Activated CD4-positive, alpha-beta T cell treated with anti-CD3 and anti-CD28 coated beads for 4 hours (primary cell): ENCODE measurements at regions not wholly inside any gene's neighbourhood (a gene's known extent, or its start where the extent isn't known, plus 50 kb on each side); places are given as distances from the start of the nearest gene placed in this dataset.
"Not testable (repeated sequence)": the region's sequence is repeated elsewhere in the genome, so short reads cannot be mapped to it uniquely, and the experiment has no call there.

ENCODE experiments used
- DNase-seq, 2 donors: peaks; one replicate each; pipeline ENCODE4 v3.0.0-alpha.2; 2020

DNA sequence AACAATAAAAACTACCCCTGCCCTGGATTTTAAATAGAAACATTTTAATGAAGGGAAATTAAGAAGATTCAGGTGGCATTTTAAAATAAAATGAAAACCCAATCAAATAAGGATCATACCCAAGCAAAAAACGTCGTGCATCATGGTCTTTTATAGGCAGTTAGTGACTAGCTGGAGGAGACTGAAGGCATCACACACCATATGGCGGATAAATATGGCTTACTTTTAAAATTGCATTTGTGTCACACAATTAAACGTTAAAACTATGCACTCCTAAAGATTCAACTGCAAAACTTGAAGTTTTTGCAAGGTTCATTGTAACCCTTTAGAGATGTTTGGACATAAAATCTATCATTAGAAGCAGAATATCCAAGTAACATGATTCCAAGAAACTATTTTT, 200.1 kb upstream of the NRG3 start:
- no peak for DNase-seq

DNA sequence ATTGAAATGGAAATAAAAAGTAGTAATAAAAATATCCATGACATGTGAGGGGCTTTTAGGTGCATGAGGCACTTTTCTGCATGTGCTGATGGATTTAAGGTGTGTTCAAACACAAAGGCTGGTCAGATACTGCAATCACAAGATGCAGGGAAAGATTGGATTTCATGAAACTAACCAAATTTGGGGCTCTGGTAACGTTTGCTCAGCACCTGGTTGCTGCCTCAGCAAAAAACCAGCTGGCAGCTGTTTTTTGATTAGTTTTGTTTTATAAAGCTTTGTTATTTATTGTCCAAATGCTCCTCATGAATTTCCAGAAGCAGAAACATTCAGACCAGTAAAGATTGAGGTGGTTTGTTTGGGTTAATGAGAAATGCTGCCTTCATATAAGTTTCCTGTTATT, 195.7 kb upstream of the NRG3 start:
- DNase-seq: no peak

DNA sequence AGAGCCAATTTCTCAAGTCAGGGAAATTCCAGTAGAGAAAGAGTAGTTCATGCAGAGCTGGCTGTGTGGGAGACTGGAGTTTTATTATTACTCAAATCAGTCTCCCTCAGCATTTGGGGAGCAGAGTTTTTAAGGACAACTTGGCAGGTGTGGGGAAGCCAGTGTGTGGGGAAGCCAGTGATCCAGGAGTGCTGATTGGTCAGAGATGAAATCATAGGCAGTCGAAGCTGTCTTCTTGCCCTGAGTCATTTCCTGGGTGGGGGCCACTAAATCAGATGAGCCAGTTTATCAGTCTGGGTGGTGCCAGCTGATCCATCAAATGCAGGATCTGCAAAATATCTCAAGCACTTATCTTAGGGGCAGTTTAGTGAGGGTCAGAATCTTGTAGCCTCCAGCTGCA, 194.6 kb upstream of the NRG3 start:
- DNase-seq: no peak

DNA sequence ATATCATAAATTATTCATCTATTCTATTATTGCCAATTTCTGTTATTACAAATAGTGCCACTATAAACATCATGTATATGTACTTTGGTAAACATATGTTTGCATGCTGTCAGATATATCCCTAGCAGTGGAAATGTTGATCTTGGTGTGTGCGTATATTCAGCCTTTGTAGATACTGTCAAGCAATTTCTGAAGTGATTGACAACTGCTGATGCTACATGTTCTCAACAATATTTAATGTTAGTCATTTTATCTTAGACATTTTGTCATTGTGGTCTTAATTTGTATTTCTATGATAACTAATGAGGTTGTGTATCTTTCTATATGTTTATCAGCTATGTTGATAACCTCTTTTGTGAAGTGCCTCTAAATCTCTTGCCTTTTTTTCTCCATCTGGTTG, 186.5 kb upstream of the NRG3 start:
- DNase-seq: no peak

DNA sequence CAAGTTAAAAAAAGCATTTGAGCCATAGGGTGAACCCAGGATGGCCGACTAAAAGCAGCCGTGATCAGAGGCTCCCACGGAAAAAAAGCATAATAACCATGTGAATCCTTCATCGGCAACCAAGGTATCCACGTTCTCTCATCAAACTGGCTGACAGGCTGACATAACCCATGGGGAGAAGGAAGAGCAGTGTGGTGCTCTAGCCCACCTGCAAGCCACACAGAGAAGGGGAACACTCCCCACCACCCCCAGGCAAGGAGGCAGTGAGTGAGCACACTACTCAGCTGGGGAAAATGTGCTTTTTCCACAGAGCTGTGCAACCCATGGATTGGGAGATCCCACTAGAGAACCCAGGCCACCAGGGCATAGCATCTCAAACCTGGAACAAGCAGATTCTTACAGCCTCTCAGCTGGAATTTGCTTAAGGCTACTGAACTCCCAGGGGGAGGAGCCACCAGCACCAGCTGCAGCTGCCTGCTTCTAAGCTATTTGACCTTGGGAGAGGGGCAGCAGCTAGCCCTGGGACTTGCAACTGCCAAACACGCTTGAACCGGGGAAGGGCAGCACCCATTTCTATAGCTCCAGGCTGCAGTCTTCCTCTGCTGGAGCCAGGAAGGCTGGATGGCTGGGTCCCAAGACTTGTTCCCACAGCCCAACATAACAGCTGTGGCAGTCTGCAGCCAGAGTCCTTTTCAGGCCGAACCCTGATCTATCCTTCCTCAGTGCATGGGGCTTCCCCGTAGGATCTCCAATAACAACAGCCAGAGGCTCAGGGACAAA, 178.2 kb upstream of the NRG3 start:
- DNase-seq: no peak

DNA sequence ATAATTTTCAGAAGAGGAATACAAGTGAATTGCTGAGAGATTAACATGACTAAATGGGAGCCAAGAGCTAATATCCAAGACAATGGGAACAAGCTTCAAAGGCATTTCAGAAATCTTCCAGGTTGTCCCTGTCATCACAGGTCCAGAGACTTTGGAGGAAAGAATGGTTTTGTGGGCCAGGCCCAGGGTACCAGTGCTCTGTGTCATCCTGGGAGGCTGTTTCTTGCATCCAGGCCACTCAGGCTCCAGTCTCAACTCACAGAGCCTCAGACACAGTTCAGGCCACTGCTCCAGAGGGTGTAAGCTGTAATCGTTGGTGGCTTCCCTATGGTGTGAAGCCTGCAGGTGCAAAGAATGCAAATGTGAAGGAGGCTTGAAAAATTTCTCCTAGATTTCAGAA, 170.4 kb upstream of the NRG3 start:
- DNase-seq: no peak

DNA sequence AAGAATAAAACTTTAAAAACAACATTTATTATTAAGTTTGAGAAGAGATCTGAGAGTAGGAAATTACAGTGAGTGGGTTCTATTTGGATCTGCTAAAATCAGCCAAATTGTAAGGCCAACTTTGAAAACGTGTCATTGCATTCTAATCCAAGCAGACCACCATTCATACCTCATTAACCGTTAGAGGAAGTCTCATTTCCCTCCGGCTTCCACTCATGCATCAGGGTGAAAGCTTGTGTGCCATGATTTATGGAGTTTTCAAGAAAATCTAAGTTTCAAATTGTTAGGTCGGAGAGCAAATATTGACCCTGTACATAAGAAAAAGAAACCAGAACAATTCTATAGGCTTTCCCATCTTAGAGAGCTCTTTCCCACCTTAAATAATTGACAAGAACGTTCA, 166.6 kb upstream of the NRG3 start:
- DNase-seq: no peak

DNA sequence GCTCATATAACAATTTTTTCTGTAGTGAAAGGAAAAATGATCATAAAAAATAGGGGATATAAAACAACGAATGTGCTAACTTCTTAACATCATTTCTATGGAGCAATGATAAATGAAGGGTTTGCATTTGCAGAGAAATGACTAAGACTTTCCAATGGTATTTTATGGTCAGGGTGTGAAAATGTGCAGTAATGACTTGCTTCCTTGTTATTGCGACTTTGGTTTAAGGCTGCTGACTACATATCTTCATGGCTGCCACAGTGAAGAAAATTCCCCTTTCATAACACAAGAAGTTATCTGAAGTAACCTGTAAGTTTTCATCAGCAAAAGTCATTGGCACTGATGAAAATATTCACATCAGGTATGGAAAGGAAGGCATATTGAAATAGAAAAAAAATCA, 166.1 kb upstream of the NRG3 start:
- DNase-seq: no peak

DNA sequence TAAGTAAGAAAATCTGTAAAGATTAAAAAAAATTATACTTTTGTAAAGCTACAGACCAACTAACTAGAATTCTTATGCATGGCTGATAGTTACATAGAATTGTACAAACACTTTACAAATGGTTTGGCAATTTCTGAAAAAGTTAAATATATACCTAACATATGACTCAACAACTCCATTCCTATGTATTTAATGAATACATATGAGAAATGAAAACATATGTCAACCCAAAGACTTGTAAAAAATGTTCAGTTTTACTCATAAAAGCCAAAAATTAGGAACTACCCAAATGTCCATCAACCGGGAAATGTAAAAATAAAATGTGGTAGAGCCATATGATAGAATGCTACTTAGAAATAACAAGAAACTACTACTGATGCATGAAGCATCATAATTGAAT, 152.6 kb upstream of the NRG3 start:
- DNase-seq: no peak

DNA sequence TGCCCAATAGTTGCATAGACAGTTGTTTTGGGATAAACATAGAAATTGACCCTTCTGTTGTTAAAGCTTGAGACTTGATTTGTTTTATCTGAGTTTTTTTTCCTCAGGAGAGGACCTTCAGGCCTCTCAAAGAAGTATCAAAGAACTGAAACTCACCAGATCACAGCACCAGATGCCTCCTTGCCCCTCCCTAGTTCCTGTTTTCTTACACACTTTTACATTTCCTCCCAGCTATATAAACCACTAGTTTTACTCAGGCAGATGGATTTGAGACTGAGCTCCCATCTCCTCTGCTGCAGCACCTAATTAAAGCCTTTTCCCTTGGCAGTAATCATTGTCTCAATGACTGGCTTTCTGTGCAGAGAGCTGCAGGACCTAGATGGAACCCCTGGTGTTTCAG, 150.6 kb upstream of the NRG3 start:
- no peak for DNase-seq

DNA sequence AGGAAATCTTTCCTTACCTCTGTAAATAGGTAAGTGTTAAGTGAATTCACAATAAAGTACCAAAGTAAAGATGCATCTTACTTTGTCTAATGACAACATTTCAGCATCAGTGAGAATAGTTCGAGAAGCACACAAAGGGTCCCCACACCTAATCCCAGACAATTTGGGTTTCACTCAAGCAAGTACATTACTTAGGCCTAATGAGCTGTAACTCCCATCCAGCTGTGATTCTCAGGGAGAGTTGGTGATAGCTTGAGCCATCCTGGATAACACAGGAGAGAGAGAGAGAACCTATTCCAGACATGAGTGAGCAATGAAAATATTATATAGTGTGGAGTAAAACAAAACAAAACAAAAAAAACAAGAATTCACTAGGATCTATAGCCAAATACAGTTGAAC, 149.1 kb upstream of the NRG3 start:
- DNase-seq: no peak

DNA sequence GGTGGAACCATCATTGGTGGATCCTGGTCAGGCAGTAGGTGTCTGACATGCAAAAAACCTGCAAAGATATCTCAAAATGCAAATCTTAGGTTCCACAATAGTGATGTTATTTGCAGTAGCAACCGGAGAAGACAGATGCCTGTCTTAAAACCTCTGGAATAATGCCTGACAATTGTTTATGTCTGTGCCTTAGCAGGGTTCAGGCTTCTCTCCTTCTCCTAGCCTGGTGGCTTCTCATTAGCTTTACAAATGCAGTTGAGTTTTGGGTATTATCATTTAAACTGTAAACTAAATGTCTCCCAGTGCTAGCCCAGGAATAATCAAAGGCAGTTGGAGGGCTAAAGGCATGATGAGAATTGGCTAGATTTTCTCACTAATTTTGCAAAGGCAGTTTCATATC, 146.3 kb upstream of the NRG3 start:
- no peak for DNase-seq

DNA sequence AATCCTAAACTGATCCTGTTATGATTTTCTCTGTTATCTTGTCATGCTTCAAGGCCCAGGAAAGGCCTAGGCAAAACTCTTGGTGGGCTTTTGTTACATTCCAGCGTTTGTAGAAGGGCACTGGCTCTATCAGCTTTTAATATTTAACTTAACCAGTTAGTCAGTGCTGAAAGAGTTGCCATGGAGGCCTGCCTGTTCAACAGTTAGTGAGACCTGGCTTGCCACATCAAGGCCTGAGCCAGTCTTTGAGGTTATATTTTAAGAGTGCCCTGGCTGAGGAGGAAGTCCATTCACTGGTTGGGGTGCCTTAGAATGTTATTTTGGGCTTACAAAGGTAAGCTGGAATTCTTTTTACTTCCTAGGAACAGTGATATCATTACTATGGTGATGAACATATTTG, 144.1 kb upstream of the NRG3 start:
- no peak for DNase-seq

DNA sequence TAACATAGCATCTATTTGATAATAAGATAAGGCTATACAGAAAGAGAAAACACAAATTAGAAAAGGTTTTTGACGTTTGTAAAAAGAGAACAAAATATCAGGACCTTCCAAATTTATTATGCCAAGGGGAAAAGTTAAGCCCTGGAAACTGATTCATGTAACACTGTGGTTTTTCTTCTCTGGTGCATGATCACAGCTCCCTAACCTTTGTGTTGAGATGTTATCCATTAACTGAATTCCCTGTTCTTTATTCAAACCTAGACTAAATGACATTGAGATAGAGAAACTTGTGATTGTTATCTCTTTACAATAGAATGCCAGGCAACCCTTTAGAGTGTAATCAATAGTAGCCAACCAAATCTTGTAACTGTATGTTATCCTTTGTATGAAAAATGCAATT, 141.5 kb upstream of the NRG3 start:
- no peak for DNase-seq

DNA sequence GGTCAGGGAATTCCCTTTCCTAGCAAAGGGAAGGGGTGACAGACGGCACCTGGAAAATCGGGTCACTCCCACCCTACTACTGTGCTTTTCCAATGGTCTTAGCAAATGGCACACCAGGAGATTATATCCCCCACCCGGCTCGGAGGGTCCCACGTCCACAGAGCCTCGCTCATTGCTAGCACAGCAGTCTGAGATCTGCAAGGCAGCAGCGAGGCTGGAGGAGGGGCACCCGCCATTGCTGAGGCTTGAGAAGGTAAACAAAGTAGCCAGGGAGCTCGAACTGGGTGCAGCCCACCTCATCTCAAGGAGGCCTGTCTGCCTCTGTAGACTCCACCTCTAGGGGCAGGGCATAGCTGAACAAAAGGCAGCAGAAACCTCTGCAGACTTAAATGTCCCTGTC, 139.8 kb upstream of the NRG3 start:
- not testable (repeated sequence) for DNase-seq

DNA sequence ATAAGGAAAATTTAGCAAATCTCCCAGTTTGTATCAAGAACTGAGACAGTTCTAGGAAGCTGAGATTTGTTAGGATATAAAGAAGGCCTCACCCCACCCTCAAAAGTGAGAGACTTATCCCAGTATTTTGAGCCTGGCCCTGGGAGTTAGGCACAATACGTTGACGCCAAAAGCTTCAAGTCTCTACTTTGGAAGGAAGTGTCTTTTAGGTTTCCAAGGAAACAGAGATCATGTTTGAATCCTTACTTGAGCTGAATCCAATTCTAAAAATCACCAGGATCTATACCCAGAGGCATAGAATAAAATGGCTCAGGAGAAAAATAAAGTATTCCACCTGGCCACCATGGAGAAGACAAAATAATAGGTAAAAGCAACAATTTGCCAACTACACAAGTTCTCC, 115.9 kb upstream of the NRG3 start:
- no peak for DNase-seq

DNA sequence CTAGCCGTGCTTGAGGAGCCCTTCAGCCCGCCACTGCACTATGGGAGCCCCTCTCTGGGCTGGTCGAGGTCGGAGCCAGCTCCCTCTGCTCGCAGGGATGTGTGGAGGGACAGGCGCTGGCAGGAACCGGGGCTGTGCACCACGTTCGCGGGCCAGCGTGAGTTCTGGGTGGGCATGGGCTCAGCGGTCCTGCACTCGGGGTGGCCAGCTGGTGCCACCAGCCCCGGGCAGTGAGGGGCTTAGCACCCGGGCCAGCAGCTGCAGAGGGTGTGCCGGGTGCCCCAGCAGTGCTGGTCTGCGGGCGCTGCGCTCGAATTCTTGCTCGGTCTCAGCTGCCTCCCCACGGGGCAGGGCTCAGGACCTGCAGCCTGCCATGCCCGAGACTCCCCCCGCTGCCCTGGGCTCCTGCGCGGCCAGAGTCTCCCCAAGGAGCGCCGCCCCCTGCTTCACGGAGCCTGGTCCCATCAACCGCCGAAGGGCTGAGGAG, 90.8 kb upstream of the NRG3 start:
- no peak for DNase-seq

DNA sequence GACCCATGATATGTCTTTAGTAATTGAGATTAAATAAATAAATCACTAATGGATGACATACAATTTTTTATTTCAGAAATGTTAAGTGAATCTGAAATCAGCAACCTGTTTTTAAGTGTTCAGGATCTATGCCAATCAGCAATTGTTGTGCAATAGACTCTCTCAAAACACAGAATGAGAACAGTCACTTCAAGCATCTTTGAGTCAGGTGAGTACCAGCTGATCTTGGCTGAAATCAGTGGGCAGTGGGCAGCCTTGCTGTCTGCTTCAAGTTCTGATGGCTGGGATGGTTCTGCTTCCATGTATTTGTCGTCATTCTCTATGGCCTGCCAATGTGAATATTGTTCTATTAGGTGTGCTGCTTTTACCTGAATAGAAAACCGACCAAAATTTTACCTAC, 82.3 kb upstream of the NRG3 start:
- no peak for DNase-seq

DNA sequence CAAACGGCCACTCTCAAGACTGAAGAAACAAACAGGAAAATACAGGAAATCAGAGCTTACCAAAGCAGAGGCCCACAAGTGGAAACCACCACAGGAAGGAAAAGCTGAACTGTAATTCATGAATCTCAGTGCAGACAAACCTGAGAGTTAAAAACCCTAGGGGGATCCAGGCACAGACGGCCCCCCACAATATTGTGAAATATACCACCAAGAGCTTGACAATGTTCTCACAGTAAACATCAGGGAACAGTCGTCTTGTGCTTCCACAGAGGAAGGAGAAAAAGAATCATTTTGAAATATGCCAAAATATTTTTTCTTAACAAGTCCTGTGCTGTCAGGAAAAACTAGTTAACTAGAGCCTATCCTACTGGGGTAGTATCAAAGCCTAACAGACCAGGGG, 68.2 kb upstream of the NRG3 start:
- no peak for DNase-seq

DNA sequence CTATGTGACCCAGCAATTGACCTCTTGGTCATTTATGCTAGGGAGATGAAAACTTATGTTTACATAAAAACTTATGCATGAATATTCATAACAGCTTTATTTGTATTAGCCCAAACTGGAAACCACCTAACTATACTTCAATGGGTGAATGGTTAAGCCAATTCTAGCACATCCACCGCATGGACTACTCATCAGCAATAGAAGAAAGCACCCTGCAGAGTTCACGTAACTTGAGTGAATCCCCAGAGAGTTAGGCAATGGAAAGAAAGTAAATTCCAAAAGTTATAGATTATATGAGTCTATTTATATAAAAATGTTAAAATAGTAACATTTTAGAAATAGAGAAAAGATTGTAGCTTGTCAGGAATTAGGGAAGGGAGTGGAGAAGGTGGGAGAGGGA, 60.2 kb upstream of the NRG3 start:
- DNase-seq: no peak

DNA sequence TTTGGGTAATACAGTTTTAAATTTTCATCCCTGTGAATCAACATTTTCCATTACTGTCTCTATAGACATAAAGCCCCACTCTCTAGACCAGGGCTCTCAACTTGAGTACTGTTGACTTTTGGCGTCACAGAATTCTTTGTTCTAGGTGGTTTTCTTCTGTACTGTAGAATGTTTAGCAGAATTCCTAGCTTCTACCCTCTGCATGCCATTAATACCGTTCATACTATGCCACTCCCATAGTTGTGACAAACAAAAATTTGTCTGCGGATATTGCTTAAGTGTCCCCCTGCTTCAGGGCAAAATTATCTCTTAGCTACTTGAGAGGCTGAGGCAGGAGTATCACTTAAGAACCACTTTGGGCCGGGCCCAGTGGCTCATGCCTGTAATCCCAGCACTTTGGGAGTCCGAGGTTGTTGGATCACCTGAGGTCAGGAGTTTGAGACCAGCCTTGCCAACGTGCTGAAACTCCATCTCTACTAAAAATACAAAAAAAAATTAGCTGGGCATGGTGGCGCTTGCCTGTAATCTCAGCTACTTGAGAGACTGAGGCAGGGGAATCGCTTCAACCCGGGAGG, 57.3 kb upstream of the NRG3 start:
- DNase-seq: no peak

DNA sequence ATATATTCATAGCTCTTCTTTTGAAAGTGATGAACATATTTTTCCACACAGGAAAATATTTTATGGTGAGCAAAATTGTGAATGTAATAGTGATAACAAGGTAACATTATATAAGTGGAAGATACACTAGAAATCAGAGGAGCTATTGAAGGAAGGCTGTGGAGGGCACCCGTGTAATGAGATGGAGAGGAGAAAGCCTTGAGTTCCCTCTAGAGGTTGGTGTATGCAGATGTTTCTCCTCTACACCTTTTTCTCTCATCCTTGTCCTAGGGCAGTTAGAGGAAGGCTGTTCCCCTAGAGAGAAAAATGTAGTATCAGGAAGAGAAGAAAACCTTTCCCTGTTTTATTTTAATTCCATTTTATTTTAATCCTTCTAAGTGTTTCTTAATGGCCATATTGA, 54.6 kb upstream of the NRG3 start:
- DNase-seq: no peak
